DMS53 treated with DMSO at 0.1 percent for 48 hours (cell line): ENCODE measurements at regions not wholly inside any gene's neighbourhood (a gene's known extent, or its start where the extent isn't known, plus 50 kb on each side); places are given as distances from the start of the nearest gene placed in this dataset.

Experiments used
- DNase-seq: peaks from one replicate; lab custom pipeline; 2025; ENCODE audit not compliant: unreplicated experiment; lab: John Stamatoyannopoulos, UW

DNA sequence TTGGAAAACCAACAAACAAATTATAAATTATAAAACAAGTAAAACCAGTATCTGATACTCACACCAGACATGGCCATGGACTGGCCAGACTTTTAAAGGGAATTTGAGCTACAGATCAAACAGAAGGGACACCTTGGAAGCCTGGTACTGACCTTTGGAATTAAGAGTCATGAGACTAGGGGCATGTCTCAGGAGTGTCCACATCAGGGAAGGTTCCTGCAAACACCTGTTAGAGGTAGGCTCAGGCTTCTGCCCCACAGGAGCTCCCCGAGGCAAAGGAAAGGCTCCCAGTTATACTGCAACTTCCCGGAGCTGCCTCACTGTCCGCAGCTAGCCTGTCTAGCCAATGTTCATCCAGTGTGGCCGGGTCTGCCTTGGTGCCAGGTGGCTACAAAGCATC is 290.1 kb downstream of the BUD13 start:
- no peak for DNase-seq

DNA sequence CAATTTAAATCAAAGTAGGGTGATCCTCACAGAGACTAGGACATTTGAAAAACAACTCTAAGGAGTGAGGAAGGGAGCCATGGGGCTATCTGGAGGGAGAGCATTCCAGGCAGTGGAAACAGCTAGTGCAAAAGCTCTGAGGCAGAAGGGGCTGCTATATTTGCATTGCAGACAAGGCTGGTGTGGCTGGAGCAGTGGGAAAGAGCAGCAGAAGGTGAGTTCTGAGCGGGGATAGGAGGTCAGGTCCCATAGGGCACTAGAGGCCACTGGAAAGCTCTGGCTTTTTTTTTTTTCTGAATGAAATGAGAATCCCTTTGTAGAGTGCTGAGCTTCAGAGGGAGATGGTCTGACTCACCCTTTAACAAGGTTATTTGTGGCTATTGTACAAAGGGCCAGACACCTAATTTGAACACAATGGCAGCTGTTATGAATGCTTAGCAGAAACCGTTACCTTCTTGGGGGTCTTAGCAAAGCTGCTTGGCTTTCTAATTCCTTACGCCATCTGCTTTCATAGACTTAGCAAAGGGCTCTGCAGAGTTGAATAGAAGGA is 291.6 kb downstream of the BUD13 start:
- no peak for DNase-seq

DNA sequence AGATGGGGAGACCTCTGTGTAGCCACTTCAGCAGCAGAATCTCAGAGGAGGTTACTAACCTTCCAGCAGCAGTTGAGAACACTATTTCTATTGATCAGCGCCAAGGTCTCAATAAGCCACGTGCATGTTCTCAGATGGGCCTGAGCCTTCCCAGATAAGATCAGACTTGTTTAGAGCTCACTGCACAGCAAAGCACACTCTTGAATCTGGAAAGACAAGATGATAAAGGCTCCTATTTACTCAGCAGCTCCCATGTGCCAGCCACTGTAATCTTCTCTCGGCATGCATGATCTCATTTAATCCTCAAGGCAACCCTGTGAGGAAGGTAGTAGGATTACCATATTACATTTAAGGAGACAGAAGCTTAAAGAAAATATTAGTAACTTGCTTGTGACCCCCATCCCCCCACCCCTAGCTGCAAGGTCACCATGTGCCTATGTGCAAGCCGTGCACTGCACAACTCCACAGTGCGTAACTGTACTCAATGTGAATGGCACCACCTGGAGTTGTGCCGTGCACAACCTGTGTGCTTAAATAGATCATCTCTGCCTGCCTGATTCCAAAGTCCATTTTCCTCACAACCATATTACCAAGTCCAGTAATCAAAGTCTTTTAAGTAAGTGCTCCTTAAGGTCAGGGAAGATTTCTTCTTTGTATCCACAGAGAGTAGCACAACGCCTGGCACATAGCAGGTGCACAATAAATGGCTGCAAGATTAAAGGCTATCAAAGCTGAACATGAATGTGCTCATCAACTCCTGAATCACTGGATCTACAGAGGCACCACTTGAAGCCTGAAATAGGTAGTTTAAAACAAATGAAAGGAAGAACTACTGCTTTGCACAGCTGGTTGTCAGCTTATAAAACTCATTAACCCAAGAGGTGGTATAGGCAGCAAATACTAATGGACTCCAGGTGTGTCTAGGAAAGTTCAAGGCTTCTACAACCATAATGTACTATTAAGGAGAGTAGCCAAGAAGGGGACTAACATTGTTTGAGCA is 293.8 kb downstream of the BUD13 start:
- no peak for DNase-seq

DNA sequence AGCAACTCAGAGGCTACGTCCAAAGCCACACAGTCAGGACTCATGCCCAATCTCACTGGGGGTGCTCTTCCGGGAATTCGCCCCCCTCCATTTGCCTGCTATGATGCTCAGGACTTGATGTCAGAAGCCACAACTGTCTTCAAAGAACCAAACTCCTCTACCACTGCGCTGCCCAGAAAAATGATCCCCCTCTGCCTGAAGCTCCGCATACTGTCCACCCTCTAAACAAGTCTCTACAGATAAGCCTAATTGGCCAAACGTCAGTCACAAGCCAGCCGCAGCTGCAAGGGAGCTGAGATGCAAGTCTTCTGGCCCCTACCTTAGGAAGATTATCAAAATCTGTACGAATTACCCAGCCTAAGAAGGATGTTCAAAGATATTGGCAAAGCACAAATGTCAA is 294.6 kb downstream of the BUD13 start:
- DNase-seq = no peak

DNA sequence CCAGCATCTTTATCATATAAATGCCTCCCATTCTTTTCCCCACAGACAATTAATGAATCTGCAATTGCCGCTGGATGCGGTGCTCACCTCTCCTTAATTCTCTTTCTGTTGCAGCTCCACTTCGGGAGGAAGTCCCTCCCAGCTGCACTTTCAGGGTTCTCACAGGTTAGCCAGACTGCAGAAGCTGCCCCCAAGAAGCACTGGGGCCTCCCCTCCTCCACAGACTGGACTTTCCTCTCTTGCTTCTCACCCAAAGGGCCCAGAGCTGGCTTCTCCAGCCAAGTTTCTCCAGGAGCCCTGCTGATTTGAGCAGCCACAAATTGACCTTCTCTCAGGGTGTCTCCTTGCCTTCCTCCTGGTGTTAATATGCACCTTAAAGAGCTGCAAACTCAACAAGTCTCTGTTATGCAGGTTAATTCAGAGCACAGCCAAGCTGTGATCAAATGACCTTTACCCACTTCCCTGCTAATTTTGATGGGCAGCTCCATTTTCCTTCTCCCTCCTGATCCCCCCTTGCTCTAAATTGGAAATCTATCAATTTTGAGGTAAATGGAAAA is 298.9 kb downstream of the BUD13 start:
- DNase-seq = no peak

DNA sequence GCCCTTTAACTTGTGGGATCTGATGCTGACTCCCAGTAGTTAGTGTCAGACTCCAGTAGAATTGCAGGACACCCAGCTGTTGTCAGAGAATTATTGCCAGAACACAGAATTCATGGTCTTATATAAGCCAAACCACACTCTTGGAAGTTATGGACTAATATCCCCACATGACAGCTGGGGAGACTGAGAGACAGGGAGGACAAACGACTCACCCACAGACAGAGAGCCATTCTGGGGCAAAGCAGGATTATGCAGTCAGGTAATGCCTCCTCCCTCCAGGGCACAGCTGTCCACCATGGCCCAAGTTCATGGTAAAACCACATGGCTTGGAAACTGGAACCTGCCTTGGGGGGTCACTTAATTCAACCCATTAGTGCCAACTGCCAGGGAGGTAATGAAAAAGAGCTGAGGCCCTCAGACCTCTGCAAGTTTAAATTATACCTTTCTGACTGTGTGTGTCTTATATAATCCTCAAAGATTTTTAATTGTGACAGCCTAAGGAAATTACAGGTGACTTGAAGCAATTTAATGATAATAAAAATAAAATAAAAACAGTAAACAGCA is 299.5 kb downstream of the BUD13 start:
- DNase-seq = no peak

DNA sequence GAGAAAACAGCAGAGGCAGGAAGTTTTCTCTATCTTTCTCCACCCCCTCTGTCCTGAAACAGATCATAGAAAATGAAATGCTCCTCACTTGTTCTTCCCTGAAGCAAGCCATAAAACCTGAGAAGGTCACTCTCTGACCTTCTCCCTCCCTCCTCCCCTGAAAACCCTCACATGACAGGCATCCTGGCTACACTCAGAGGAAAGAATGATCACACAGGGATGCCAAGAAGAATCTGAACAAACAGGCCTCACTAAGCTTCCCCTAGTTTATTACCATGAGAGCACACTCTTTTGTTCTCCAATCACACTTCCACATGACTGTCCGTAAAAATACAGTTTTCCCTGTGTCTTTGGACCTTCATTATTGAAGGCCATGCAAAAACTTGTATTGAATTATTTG is 300.1 kb downstream of the BUD13 start:
- DNase-seq = no peak

DNA sequence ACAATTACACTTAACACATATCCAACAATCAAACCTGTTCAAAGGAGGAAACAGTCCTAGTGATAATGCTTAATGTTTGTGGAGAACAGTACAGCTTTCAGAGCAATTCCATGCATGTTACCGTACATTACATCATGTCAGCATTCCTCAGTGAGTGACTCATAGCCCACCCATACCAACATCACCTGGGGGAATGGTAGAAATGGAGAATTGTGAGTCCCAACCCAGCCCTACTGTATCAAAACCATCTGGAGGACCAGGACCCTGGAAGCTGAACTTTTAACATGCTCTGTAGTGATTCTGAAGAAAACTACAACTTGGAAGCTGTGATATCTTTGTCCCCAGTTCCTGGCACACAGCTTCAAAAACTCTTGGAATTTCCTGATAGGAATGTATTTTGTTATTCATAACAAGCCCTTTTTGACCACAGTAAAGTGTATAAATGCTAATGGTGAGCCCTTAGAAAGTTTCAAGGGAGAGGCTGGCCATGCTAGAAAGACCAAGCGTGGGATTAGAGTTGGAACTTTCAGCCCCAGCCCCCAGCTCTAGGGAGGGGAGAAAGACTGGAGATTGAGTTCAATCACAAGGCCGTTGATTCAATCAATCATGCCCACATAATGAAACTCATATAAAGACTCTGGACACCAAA is 301.1 kb downstream of the BUD13 start:
- no peak for DNase-seq

DNA sequence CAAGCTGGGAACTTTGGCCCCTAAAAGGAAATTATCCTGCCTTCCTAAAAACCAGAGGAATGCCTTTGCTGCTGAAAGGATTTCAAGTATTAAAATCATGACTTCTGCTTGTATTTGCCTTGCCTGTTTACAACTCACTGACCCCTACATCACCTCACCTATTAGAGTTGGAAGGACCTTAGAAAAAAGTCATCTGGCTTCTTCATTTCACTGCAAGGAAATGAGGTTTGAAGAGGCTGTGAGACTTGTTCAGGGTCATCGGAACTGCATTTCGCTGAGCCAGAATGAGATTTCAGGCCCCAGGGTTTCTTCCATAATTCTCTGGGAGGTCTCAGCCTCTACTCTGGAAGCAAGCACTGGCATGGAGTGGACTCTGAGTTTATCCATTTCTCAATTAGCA is 304.1 kb downstream of the BUD13 start:
- DNase-seq = no peak

DNA sequence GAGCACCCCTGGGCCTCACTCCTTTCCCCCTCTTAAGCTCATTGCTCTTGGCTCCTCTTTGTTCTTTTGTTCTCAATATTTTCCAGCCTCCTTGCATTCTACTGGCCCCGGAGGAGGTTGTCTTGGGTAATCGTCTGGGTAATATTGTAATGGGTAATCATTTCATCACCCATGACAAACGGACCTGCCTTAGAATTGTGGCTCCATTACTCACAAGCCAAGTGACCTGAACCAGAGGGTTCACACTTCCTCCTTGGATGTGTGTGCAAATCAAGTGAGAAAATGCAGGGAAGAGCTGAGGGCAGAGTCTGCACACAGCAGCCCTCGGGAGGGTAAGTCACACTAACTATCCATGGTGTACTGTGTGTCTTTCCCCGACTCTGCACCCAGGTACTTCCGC is 305.0 kb downstream of the BUD13 start:
- no peak for DNase-seq

DNA sequence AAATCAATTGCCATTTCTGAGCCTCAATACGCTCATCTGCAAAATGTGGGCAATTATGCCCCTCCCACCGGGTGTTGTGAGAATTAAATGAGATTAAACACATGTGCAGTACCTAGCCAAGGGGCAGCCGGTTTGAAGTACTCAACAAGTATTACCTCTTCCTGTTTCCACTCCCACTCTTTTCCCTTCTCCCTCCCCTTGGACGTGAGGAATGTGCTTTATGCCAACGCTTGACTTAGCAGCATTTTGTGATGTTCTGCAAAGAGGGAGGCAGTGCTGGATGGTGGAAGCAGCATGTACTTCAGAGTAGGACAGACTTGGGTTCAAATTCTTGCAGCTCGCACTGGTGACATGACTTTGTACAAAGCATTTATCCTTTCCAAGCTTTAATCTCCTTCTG is 306.0 kb downstream of the BUD13 start:
- DNase-seq = no peak

DNA sequence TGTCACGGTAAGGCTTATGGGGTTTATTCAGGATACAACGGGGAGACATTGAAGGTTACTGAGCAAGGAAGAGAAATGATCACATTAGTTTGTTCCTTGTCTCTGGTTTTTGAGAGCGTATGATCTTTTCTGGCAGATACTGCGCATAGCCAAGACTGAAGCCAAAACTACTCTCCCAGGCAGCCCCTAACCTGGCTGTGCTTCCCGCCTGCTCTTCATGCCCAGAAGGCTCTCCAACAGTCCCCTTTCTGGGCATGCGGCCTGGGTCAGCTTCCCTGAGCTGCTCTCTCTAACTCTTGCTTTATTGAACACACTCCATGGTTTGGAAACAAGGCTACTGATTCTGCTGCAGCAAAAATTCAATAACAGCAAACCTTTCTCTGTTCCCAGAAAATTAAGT is 306.6 kb downstream of the BUD13 start:
- DNase-seq = no peak

DNA sequence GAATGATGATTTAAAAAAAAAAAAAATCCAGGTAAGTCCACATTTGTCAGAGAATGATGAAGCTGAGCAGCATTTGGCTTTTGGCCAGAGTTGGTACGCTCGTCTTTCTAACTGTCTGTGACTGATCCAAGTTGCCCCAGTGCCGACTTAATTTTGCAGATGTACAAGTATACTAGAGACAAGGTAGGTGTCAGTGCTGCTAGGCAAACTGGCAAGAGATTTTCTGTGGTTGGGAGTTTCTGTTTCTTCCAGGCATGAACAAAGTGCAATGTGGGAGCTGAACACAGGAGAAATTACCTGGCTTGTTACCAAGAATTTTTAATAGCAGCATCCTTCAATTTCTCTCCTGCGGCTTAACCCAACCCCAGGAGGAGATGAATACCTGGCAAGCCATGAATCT is 307.7 kb downstream of the BUD13 start:
- DNase-seq = no peak

DNA sequence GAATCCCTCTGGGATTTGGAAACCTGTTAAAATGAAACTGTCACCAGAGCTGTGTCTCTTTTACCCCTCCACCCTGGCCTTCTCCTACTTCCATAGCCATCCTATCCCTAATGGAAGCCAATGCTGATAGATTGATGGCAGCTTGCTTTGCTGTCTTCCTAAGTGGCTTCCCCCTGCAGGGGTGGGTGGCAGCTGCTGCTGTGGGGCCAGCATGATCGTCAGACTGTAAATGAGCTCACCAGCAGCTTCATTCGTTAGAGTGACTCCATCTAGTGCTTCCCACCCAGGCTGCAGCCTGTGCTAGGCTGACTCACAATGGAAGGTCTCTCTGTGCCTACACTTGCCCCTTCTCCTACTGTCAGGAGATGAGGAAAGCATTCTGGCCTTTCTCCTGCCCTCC is 311.0 kb downstream of the BUD13 start:
- DNase-seq = no peak

DNA sequence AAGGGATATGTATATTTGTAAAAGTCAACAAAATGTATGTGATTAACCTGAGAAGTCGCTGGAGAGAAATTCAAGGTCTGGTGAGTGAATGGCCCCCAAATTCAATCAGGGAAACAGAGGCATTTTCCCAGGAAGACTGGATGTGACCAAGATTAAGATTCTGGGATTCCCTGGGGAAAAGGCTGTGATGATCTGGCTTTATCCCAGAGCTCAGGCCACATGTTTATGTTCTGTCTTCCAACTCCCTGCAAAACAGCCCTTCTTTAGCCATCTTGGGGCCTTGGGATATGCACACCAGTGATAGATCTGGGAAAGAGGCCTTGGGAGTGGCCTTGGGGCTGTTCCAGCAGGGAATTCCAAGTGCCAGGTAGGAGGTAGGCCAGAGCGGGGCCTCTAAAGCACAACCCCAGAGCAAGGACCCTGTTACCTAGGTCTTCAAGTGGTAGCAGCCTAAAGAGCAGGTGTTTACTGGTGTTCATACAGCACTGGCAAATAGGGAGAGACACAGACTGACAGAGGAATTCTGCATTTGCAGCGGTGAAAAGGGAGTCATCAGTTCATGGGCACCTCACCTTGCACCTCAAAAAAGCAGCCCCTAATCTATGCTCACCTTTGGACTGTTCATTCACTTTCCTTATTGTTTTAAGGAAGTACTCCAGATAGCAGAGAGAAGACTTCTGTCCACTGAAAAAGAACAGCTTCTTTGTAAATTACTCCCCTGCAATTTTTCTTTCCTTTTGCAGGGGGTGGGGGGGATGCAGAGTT is 312.4 kb downstream of the BUD13 start:
- DNase-seq = no peak

DNA sequence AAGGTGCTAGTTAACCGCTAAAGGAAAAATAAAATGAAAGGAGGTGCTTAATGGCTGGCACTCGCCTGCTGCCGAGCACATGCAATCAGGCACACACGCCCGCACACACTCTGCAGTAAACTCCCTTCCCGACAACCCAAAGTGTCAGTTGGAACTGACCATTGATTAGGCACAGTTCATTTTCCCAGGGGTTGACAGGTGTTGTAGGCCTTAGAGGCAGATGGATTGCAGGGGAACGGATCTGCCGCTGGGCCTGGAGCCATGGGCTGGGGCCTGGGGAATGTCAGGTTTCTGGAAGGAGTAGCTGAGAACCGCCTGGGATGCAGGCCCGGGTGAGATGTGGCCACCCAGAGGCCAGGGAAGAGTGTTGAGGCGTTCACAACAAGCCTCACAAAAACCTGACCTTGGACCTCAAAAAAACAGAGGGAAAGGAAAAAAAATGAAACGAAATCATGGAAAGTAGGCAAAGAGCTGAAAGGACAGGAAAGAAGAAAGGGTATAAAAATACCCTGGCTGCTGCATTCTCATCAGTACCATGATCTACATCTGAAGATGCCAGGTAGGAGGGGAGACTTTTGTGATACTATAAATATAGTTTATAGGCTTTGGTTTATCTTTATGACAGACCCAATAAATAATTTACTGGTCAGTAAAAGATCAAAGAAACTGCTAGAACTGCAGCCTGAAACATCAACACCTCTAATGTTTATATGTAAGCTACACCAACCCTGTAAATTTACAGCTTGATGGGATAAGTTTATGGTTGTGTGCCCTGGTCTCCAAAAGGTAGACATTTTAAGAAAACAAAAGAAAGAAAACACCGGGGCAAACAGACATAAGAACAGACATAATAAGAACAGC is 313.4 kb downstream of the BUD13 start:
- no peak for DNase-seq

DNA sequence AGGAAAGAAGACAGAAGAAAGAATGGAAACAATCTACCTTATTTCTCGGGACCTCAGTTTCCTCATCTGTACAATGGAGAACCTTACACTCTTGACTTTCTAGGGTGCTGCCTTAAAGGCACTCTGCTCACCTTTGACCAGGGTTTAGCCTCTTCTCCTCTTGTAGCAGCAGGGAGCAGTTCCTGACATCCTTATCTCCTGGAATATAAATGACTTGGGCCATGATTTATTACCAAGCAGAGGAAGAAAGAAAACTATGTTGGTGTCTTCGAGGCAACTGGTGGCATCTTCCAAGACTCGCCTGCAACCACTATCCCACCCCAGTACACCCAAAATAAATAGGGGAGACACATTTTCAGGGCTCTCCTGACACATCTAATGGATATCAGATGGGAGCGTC is 314.2 kb downstream of the BUD13 start:
- no peak for DNase-seq

DNA sequence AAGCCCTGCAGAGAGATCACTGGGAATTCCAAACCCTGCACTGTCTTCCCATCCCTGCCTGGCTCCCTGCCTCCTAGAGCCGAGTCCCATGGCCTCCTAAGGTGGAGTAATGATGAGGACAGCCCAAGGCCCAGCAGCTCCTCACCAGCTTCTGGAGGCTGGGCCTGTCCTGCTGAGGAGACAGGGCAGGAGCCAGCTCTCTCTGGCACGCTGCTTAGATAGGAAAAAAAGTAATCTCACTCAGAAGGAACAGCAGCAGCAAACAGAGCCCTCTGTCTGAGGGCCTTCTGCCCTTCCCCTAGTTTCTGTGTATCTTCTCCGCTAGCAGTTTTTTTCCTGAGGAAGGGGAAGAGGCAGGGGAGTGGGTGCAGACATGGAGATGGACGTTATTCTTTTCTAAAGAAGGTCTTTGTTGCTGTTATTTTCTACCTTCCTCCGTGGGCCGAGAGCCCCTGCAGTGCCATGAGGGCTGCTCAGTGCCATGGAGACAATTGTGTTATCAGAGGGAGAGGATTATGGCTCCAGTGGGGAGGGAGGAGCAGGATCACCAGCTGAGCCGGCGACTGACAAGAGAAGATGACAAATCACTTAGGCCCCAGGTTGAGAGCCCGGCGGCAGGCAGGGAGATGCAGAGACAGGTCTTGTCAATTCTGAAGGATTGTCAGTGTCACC is 315.3 kb downstream of the BUD13 start:
- no peak for DNase-seq

DNA sequence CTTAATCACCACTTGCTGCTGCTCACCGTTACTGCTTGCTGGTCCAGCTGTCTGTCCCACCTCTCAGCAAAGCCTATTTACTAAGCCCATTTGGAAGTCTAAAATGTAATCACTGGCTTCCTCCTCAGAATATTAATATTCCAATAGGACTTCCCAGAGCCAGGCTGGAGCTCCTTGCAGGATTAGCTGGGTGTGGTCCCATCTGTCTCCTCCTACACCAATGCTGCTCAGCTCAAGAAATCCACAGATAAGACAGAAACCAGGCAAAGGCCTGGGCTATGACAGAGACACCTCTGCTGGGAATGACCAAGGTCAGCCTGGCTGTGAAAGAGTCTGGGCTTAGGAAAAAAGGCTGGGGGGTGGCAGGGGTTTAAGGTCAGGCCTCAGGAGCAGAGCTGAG is 317.8 kb downstream of the BUD13 start:
- DNase-seq = no peak
